GM21717 (cell line): ENCODE measurements at regions not wholly inside any gene's neighbourhood (a gene's known extent, or its start where the extent isn't known, plus 50 kb on each side); places are given as distances from the start of the nearest gene placed in this dataset.

ENCODE experiments used
- ATAC-seq: cut with Tn5 transposase; IDR thresholded peaks from one replicate; pipeline ENCODE4 v1.9.1; 2021; ENCODE audit warnings: mild to moderate bottlenecking, moderate library complexity; ENCODE audit not compliant: unreplicated experiment

GRCh38 chr4:96755569-96756484 lies 915.9 kb downstream of the PDHA2 start:
- no peak for ATAC-seq

DNA sequence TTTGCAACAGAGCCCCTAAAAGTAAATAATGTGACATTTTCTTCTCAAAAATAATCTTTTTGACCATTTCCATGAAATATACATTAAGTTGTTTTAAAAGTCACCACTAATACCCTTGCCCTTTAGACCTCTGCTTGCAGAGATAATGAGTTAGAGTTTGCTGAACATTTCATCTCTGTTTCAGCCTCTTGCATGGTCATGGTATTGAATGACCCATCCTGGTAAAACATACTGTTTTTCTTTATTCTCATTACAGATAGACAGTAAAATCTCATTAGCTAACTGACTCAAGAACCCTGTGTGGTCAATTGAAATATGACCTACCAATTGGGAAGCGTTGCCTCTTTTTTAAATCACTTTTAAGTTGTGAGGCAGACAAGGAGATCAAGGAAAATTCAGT lies 916.7 kb downstream of the PDHA2 start:
- no peak for ATAC-seq

DNA sequence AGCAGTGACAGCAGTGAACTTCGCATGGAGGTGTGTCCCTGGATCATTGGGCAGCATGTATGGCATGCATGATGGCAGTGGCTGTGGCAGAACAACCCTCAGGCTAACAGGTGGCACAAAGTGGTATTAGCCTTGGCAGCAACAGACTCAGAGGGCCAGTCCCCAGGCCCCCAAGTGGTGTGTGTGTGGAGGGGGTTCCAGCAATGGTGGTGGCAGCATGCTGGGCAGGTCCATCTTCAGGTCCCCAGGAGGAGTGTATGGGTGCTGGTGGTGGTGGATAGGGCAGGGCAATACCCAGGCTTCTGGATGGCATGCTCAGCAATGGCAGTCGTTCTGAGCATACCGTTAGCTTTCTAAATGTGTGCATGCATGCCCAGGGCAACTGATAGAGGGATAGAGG lies 923.7 kb downstream of the PDHA2 start:
- no peak for ATAC-seq

- no peak for ATAC-seq
Measured at GRCh38 chr4:96766359-96766758, 926.5 kb downstream of the PDHA2 start.

DNA sequence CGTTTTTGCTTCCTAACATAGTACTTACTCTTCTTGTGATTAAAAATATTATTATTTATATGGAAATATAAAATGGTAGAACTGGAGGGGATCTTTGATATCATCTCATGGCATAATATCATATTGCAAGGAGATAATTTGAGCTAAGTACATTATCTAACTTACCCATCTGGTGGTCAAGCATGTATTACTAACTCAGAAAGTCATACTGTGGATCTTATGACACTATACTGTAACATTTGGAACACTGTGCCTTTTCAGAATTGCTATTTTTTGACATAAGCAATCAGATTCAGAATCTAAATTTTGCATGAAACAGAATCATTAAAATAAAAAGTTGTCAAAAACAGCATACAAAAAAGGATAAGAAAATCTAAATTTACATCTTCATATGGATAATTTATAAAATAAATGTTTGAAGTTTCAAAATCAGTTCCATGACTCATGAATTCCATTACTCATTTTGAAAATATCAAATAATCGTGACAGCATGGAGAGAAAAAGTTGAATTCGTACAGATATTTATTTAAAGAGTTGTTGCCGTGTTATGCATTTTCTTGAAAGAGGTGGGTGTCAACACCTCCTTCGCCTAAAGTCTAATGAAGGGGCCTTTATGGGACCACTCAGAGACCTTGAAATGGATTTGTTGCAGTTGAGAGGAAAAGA lies 928.1 kb downstream of the PDHA2 start:
- no peak for ATAC-seq

GRCh38 chr4:96775501-96775900 lies 935.6 kb downstream of the PDHA2 start:
- no peak for ATAC-seq

GRCh38 chr4:96776920-96777527 lies 937.1 kb downstream of the PDHA2 start:
- no peak for ATAC-seq

GRCh38 chr4:96784336-96784735 lies 944.4 kb downstream of the PDHA2 start:
- ATAC-seq: no peak

- no peak for ATAC-seq
Measured at GRCh38 chr4:96786306-96786705, 946.4 kb downstream of the PDHA2 start.

DNA sequence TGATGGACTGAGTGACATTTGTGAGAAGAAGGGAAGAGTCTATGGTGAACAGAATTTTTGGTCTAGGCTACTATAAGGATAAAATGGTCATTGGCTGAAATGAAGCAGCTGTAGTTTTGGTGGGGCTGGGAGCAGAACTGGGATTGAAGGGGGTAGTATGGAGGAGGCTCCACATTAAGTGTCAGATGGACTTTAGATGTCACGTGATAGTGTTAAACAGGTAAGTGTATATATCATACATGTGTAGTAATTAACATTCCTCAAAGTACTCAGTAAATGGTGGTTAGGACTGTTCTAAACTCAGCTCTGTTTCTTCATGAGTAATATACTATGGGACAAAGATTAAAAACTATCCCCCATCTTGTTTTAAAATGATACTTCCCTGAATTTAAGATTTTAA lies 947.9 kb downstream of the PDHA2 start:
- no peak for ATAC-seq

- ATAC-seq: no peak
Measured at GRCh38 chr4:96809563-96809962, 969.7 kb downstream of the PDHA2 start.

GRCh38 chr4:96827086-96827485 lies 987.2 kb downstream of the PDHA2 start:
- ATAC-seq: no peak

GRCh38 chr4:96833831-96834230 lies 993.9 kb downstream of the PDHA2 start:
- no peak for ATAC-seq

GRCh38 chr4:96835991-96836390 lies 996.1 kb downstream of the PDHA2 start:
- no peak for ATAC-seq

- ATAC-seq: no peak
Measured at GRCh38 chr4:96839441-96839840, 999.5 kb downstream of the PDHA2 start.

GRCh38 chr4:96841801-96842200 lies 1001.9 kb downstream of the PDHA2 start:
- no peak for ATAC-seq

DNA sequence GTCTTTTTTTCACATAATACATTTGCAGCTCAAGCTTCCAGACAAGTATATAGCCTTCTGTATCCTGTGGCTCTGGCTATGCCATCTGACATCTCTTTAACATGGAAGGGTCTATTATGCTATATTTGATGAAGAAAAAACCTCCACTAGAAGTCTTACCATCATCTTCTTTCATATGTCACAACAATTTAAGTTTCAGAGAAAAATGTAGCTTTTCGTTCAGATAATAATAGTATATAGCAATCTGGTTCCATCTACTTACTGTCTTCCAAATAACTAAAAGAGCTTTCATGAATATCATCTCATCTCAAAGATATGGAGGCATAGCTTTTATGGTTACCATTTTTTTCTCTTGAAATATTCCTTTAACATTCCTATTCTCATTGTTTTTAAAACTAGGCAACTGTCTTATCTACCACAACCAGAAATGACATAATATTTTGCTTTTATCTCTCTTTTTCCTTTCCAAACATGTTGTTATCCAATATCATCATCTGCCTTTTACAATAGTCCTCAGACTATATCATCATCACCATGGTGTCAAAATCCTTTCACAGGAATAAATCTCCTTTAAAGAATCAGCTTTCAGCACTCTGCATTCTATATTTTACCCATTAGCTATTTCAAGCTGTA lies 1005.1 kb downstream of the PDHA2 start:
- no peak for ATAC-seq

GRCh38 chr4:96845819-96846218 lies 1005.9 kb downstream of the PDHA2 start:
- no peak for ATAC-seq

GRCh38 chr4:96874657-96875056 lies 1034.8 kb downstream of the PDHA2 start:
- ATAC-seq: no peak

DNA sequence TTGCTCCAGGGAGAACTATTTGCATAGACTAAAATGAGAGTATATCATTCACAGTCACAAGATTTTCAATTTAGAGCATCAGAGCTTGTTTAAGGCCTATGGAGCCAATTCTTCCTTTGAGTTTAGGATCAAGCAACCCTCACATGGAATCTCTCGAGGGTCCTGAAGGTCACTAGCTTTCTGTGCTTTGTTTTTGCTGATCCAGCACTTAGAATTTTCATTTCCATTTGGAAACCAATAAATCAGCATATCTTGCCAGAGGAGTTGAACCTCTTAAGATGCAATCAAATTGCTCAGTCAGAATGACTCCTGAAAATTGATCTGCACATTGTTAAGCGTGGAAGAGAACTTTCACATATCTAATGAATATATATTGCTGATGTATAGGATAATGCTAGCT lies 1039.6 kb downstream of the PDHA2 start:
- ATAC-seq: no peak

DNA sequence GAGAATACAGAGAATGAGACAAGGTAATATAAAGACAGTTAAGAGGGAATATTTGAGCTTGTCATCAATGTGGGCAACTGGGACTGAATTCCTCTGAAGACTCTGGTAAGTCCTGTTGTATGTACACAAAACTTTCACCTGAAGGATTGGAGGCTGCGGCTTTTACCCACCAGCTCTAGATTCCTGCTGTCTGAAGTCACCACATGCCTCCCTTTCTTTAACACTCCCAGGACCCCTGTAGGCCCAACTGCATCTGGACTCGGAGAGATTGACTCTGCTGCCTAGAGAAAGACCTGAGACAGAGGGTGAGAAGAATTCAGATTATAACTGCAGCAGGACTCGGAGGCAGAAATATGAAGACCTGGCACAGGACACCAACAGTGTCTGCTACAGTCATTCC lies 1048.0 kb downstream of the PDHA2 start:
- no peak for ATAC-seq
